ENCODE measurements at regions not wholly inside any gene's neighbourhood (a gene's known extent, or its start where the extent isn't known, plus 50 kb on each side); places are given as distances from the start of the nearest gene placed in this dataset.
"Not testable (repeated sequence)": the region's sequence is repeated elsewhere in the genome, so short reads cannot be mapped to it uniquely, and the experiment has no call there.

GRCh38 chr4:55258152-55258865 lies 87.7 kb upstream of the SRD5A3 start:
- peaks cover 15% of the 10 kb centered on the region for H3K27me3 Mint-ChIP-seq (ENCODE audit: low read depth)
- no peaks in the 10 kb centered on the region for H3K9me3 Mint-ChIP-seq
- no peaks in the 10 kb centered on the region for H3K36me3 Mint-ChIP-seq (ENCODE audit: insufficient read depth in 2 of 2)
- no peaks in the 10 kb centered on the region for H3K4me1 Mint-ChIP-seq (ENCODE audit: low read depth)
- no peak overlapping the region for H3K4me3 Mint-ChIP-seq
- ATAC-seq (replicated peaks in 1 of 2), result no peak
- no peak for DNase-seq
- H3K27ac Mint-ChIP-seq, result no peak overlapping the region

- H3K9me3 Mint-ChIP-seq, result no peaks in the 10 kb centered on the region
- H3K4me1 Mint-ChIP-seq (ENCODE audit: low read depth), result no peaks in the 10 kb centered on the region
- peaks cover 15% of the 10 kb centered on the region for H3K27me3 Mint-ChIP-seq (ENCODE audit: low read depth)
- no peak overlapping the region for H3K4me3 Mint-ChIP-seq
- no peak for ATAC-seq (replicated peaks in 1 of 2)
- no peaks in the 10 kb centered on the region for H3K36me3 Mint-ChIP-seq (ENCODE audit: insufficient read depth in 2 of 2)
- no peak overlapping the region for H3K27ac Mint-ChIP-seq
- DNase-seq, result no peak
Measured at GRCh38 chr4:55259294-55259693, 86.7 kb upstream of the SRD5A3 start.

GRCh38 chr4:55269470-55269869 lies 76.6 kb upstream of the SRD5A3 start:
- H3K4me1 Mint-ChIP-seq (ENCODE audit: low read depth), result no peaks in the 10 kb centered on the region
- no peak for ATAC-seq (replicated peaks in 1 of 2)
- H3K27ac Mint-ChIP-seq, result no peak overlapping the region
- H3K9me3 Mint-ChIP-seq, result no peaks in the 10 kb centered on the region
- H3K36me3 Mint-ChIP-seq (ENCODE audit: insufficient read depth in 2 of 2), result no peaks in the 10 kb centered on the region
- H3K4me3 Mint-ChIP-seq, result no peak overlapping the region
- no peak for DNase-seq
- peaks cover 40% of the 10 kb centered on the region for H3K27me3 Mint-ChIP-seq (ENCODE audit: low read depth)

GRCh38 chr4:55269995-55270394 lies 76.0 kb upstream of the SRD5A3 start:
- Mint-ChIP-seq H3K36me3 (ENCODE audit: insufficient read depth in 2 of 2) (no peaks in the 10 kb centered on the region), H3K4me3 (no peak overlapping the region), H3K4me1 (ENCODE audit: low read depth) (no peaks in the 10 kb centered on the region), H3K27ac (no peak overlapping the region), H3K27me3 (ENCODE audit: low read depth) (peaks cover 45% of the 10 kb centered on the region), H3K9me3 (no peaks in the 10 kb centered on the region)
- DNase-seq (no peak), ATAC-seq (replicated peaks in 1 of 2) (no peak)

- Mint-ChIP-seq H3K27me3 (ENCODE audit: low read depth) (peaks cover 46% of the 10 kb centered on the region), H3K27ac (no peak overlapping the region), H3K9me3 (no peaks in the 10 kb centered on the region), H3K4me3 (no peak overlapping the region), H3K4me1 (ENCODE audit: low read depth) (no peaks in the 10 kb centered on the region), H3K36me3 (ENCODE audit: insufficient read depth in 2 of 2) (no peaks in the 10 kb centered on the region)
- DNase-seq, result no peak
- ATAC-seq (replicated peaks in 1 of 2), result no peak
Measured at GRCh38 chr4:55270481-55270880, 75.6 kb upstream of the SRD5A3 start.

GRCh38 chr4:55272102-55272501 lies 73.9 kb upstream of the SRD5A3 start:
- no peak for ATAC-seq (replicated peaks in 1 of 2)
- H3K36me3 Mint-ChIP-seq (ENCODE audit: insufficient read depth in 2 of 2), result no peaks in the 10 kb centered on the region
- H3K9me3 Mint-ChIP-seq, result no peaks in the 10 kb centered on the region
- H3K27me3 Mint-ChIP-seq (ENCODE audit: low read depth), result peaks cover 38% of the 10 kb centered on the region
- H3K4me1 Mint-ChIP-seq (ENCODE audit: low read depth), result no peaks in the 10 kb centered on the region
- no peak overlapping the region for H3K4me3 Mint-ChIP-seq
- DNase-seq, result no peak
- H3K27ac Mint-ChIP-seq, result no peak overlapping the region

GRCh38 chr4:55272589-55272988 lies 73.5 kb upstream of the SRD5A3 start:
- Mint-ChIP-seq H3K27me3 (ENCODE audit: low read depth) (peaks cover 33% of the 10 kb centered on the region), H3K27ac (no peak overlapping the region), H3K9me3 (no peaks in the 10 kb centered on the region), H3K4me3 (no peak overlapping the region), H3K4me1 (ENCODE audit: low read depth) (no peaks in the 10 kb centered on the region), H3K36me3 (ENCODE audit: insufficient read depth in 2 of 2) (no peaks in the 10 kb centered on the region)
- DNase-seq (no peak), ATAC-seq (replicated peaks in 1 of 2) (no peak)

- H3K9me3 Mint-ChIP-seq, result peaks cover 3 to 7% of the 10 kb centered on the region in 2 donors
- peaks cover 37% of the 10 kb centered on the region for H3K27me3 Mint-ChIP-seq (ENCODE audit: low read depth)
- no peak overlapping the region for H3K27ac Mint-ChIP-seq
- ATAC-seq (replicated peaks in 1 of 2) (no peak), DNase-seq (no peak)
- no peak overlapping the region for H3K4me3 Mint-ChIP-seq
- H3K36me3 Mint-ChIP-seq (ENCODE audit: insufficient read depth in 2 of 2), result peaks cover 0 to 5% of the 10 kb centered on the region in 2 donors
- H3K4me1 Mint-ChIP-seq (ENCODE audit: low read depth), result no peaks in the 10 kb centered on the region
Measured at GRCh38 chr4:55277011-55277410, 69.0 kb upstream of the SRD5A3 start.

- no peak for ATAC-seq (replicated peaks in 1 of 2)
- H3K4me3 Mint-ChIP-seq, result no peak overlapping the region
- peaks cover 0 to 6% of the 10 kb centered on the region in 2 donors for H3K36me3 Mint-ChIP-seq (ENCODE audit: insufficient read depth in 2 of 2)
- peaks cover 34% of the 10 kb centered on the region for H3K27me3 Mint-ChIP-seq (ENCODE audit: low read depth)
- no peak overlapping the region for H3K27ac Mint-ChIP-seq
- H3K9me3 Mint-ChIP-seq, result peaks cover 6 to 10% of the 10 kb centered on the region in 2 donors
- no peaks in the 10 kb centered on the region for H3K4me1 Mint-ChIP-seq (ENCODE audit: low read depth)
- DNase-seq, result no peak
Measured at GRCh38 chr4:55278316-55278715, 67.7 kb upstream of the SRD5A3 start.

- not testable (repeated sequence) for DNase-seq; H3K4me1 Mint-ChIP-seq (ENCODE audit: low read depth); H3K27ac Mint-ChIP-seq; H3K4me3 Mint-ChIP-seq; ATAC-seq (replicated peaks in 1 of 2)
- Mint-ChIP-seq H3K27me3 (ENCODE audit: low read depth) (peaks cover 19% of the 10 kb centered on the region), H3K9me3 (peaks cover 15 to 16% of the 10 kb centered on the region in 2 donors), H3K36me3 (ENCODE audit: insufficient read depth in 2 of 2) (peaks cover 5 to 12% of the 10 kb centered on the region in 2 donors)
Measured at GRCh38 chr4:55280474-55280873, 65.6 kb upstream of the SRD5A3 start.

- H3K27ac Mint-ChIP-seq; H3K4me1 Mint-ChIP-seq (ENCODE audit: low read depth); DNase-seq; H3K4me3 Mint-ChIP-seq; ATAC-seq (replicated peaks in 1 of 2): not testable (repeated sequence)
- Mint-ChIP-seq H3K36me3 (ENCODE audit: insufficient read depth in 2 of 2) (peaks cover 5 to 16% of the 10 kb centered on the region in 2 donors), H3K9me3 (peaks cover 15 to 16% of the 10 kb centered on the region in 2 donors), H3K27me3 (ENCODE audit: low read depth) (peaks cover 19% of the 10 kb centered on the region)
Measured at GRCh38 chr4:55281118-55281683, 64.8 kb upstream of the SRD5A3 start.

GRCh38 chr4:55284331-55284730 lies 61.7 kb upstream of the SRD5A3 start:
- Mint-ChIP-seq H3K36me3 (ENCODE audit: insufficient read depth in 2 of 2) (peaks cover 5 to 16% of the 10 kb centered on the region in 2 donors), H3K4me1 (ENCODE audit: low read depth) (no peaks in the 10 kb centered on the region), H3K9me3 (peaks cover 15 to 16% of the 10 kb centered on the region in 2 donors), H3K27me3 (ENCODE audit: low read depth) (peaks cover 19% of the 10 kb centered on the region), H3K4me3 (no peak overlapping the region), H3K27ac (no peak overlapping the region)
- ATAC-seq (replicated peaks in 1 of 2) (no peak), DNase-seq (no peak)

GRCh38 chr4:55291227-55291640 lies 54.8 kb upstream of the SRD5A3 start:
- DNase-seq (no peak), ATAC-seq (replicated peaks in 1 of 2) (no peak)
- Mint-ChIP-seq H3K27me3 (ENCODE audit: low read depth) (no peaks in the 10 kb centered on the region), H3K36me3 (ENCODE audit: insufficient read depth in 2 of 2) (no peaks in the 10 kb centered on the region), H3K9me3 (no peaks in the 10 kb centered on the region), H3K27ac (no peak overlapping the region), H3K4me1 (ENCODE audit: low read depth) (no peaks in the 10 kb centered on the region), H3K4me3 (no peak overlapping the region)

GRCh38 chr4:55296096-55296495 lies 49.9 kb upstream of the SRD5A3 start:
- DNase-seq, result no peak
- ATAC-seq (replicated peaks in 1 of 2), result no peak
- Mint-ChIP-seq H3K4me3 (no peak overlapping the region), H3K4me1 (ENCODE audit: low read depth) (no peaks in the 10 kb centered on the region), H3K36me3 (ENCODE audit: insufficient read depth in 2 of 2) (peaks cover 0 to under 1% of the 10 kb centered on the region in 2 donors), H3K9me3 (peaks cover 0 to 3% of the 10 kb centered on the region in 2 donors), H3K27ac (no peak overlapping the region), H3K27me3 (ENCODE audit: low read depth) (peaks cover 25% of the 10 kb centered on the region)
